ENCODE measurements at regions not wholly inside any gene's neighbourhood (a gene's known extent, or its start where the extent isn't known, plus 50 kb on each side); places are given as distances from the start of the nearest gene placed in this dataset.
"Not testable (repeated sequence)": the region's sequence is repeated elsewhere in the genome, so short reads cannot be mapped to it uniquely, and the experiment has no call there.

- DNase-seq (ENCODE audit: low read depth in 2 of 2, low spot score in 1 of 2) = no peak
Observed at GRCh38 chr2:12020833-12021469, 274.5 kb downstream of the LPIN1 start.

GRCh38 chr2:12024197-12024907, 277.9 kb downstream of the LPIN1 start:
- not testable (repeated sequence) for DNase-seq (ENCODE audit: low read depth in 2 of 2, low spot score in 1 of 2)

GRCh38 chr2:12027136-12027535, 280.7 kb downstream of the LPIN1 start:
- DNase-seq (ENCODE audit: low read depth in 2 of 2, low spot score in 1 of 2) = no peak

- no peak for DNase-seq (ENCODE audit: low read depth in 2 of 2, low spot score in 1 of 2)
Observed at GRCh38 chr2:12031866-12032265, 285.4 kb downstream of the LPIN1 start.

GRCh38 chr2:12032398-12032797, 286.0 kb downstream of the LPIN1 start:
- no peak for DNase-seq (ENCODE audit: low read depth in 2 of 2, low spot score in 1 of 2)

- DNase-seq (ENCODE audit: low read depth in 2 of 2, low spot score in 1 of 2) = no peak
Observed at GRCh38 chr2:12032975-12033374, 286.5 kb downstream of the LPIN1 start.

- DNase-seq (ENCODE audit: low read depth in 2 of 2, low spot score in 1 of 2) = no peak
Observed at GRCh38 chr2:12033494-12033893, 287.1 kb downstream of the LPIN1 start.

GRCh38 chr2:12034382-12034781, 287.9 kb downstream of the LPIN1 start:
- no peak for DNase-seq (ENCODE audit: low read depth in 2 of 2, low spot score in 1 of 2)

- DNase-seq (ENCODE audit: low read depth in 2 of 2, low spot score in 1 of 2) = no peak
Observed at GRCh38 chr2:12035029-12035720, 288.7 kb downstream of the LPIN1 start.

- DNase-seq (ENCODE audit: low read depth in 2 of 2, low spot score in 1 of 2) = no peak
Observed at GRCh38 chr2:12035956-12036639, 289.7 kb downstream of the LPIN1 start.

- DNase-seq (ENCODE audit: low read depth in 2 of 2, low spot score in 1 of 2) = no peak
Observed at GRCh38 chr2:12036640-12036983, 290.2 kb downstream of the LPIN1 start.

GRCh38 chr2:12037301-12037700, 290.9 kb downstream of the LPIN1 start:
- DNase-seq (ENCODE audit: low read depth in 2 of 2, low spot score in 1 of 2) = no peak

- DNase-seq (ENCODE audit: low read depth in 2 of 2, low spot score in 1 of 2) = no peak
Observed at GRCh38 chr2:12041236-12041635, 294.8 kb downstream of the LPIN1 start.

GRCh38 chr2:12043131-12043530, 296.7 kb downstream of the LPIN1 start:
- no peak for DNase-seq (ENCODE audit: low read depth in 2 of 2, low spot score in 1 of 2)

GRCh38 chr2:12044857-12045256, 298.4 kb downstream of the LPIN1 start:
- DNase-seq (ENCODE audit: low read depth in 2 of 2, low spot score in 1 of 2) = no peak

GRCh38 chr2:12045864-12046291, 299.4 kb downstream of the LPIN1 start:
- no peak for DNase-seq (ENCODE audit: low read depth in 2 of 2, low spot score in 1 of 2)

- no peak for DNase-seq (ENCODE audit: low read depth in 2 of 2, low spot score in 1 of 2)
Observed at GRCh38 chr2:12046641-12047040, 300.2 kb downstream of the LPIN1 start.

- DNase-seq (ENCODE audit: low read depth in 2 of 2, low spot score in 1 of 2) = no peak
Observed at GRCh38 chr2:12047761-12048160, 301.3 kb downstream of the LPIN1 start.

GRCh38 chr2:12048550-12048949, 302.1 kb downstream of the LPIN1 start:
- no peak for DNase-seq (ENCODE audit: low read depth in 2 of 2, low spot score in 1 of 2)

GRCh38 chr2:12050396-12050795, 304.0 kb downstream of the LPIN1 start:
- no peak for DNase-seq (ENCODE audit: low read depth in 2 of 2, low spot score in 1 of 2)

GRCh38 chr2:12051831-12052230, 305.4 kb downstream of the LPIN1 start:
- DNase-seq (ENCODE audit: low read depth in 2 of 2, low spot score in 1 of 2) = no peak

- no peak for DNase-seq (ENCODE audit: low read depth in 2 of 2, low spot score in 1 of 2)
Observed at GRCh38 chr2:12052796-12053195, 306.4 kb downstream of the LPIN1 start.
